WTC11 (cell line): ENCODE measurements at regions not wholly inside any gene's neighbourhood (a gene's known extent, or its start where the extent isn't known, plus 50 kb on each side); places are given as distances from the start of the nearest gene placed in this dataset.

Experiments
- ATAC-seq: fragments of 200-7000 bp; cut with Tn5 transposase; 2 replicates; pipeline ENCODE4 v1.10.0; 2021; ENCODE audit warnings: mild to moderate bottlenecking, moderate library complexity
- CTCF ChIA-PET: fragments of 300-600 bp; sonication (Branson Sonifier 250); formaldehyde crosslinking; loops from one replicate; lab custom pipeline; 2021; ENCODE audit warnings: antibody characterized with exemption; lab: Charles Lee
- POLR2A ChIA-PET: fragments of 350-600 bp; sonication (Branson Sonifier 250); formaldehyde crosslinking; loops from one replicate; lab custom pipeline; 2021; ENCODE audit warnings: antibody characterized with exemption; lab: Charles Lee
- DNase-seq: peaks from one replicate; pipeline ENCODE4 v3.0.0; 2021; ENCODE audit warnings: low spot score
- H3K27ac Mint-ChIP-seq: 2 replicates; pipeline ENCODE4 v1.8.0; 2021; ENCODE audit warnings: mixed read lengths
- H3K27me3 Mint-ChIP-seq: 2 replicates; pipeline ENCODE4 v1.8.0; 2021; ENCODE audit warnings: low read depth, mild to moderate bottlenecking, moderate library complexity, mixed read lengths
- H3K36me3 Mint-ChIP-seq: 2 replicates; pipeline ENCODE4 v1.8.0; 2021; ENCODE audit warnings: mixed read lengths
- H3K4me1 Mint-ChIP-seq: 2 replicates; pipeline ENCODE4 v1.8.0; 2022; ENCODE audit warnings: mixed read lengths
- H3K4me3 Mint-ChIP-seq: 2 replicates; pipeline ENCODE4 v1.8.0; 2021; ENCODE audit warnings: mild to moderate bottlenecking, moderate library complexity, mixed read lengths
- H3K9me3 Mint-ChIP-seq: 2 replicates; pipeline ENCODE4 v1.8.0; 2021; ENCODE audit warnings: mixed read lengths
- AFF4 ChIP-seq: sonication (generic); formaldehyde crosslinking; IDR thresholded peaks from 2 replicates; pipeline ENCODE4 v1.8.1; 2023; ENCODE audit warnings: mild to moderate bottlenecking, missing genetic modification reagents, borderline replicate concordance
- ARID4B ChIP-seq: sonication (generic); formaldehyde crosslinking; IDR thresholded peaks from 2 replicates; pipeline ENCODE4 v1.8.0; 2023; ENCODE audit warnings: missing genetic modification reagents, mild to moderate bottlenecking, borderline replicate concordance
- ATF3 ChIP-seq: sonication (generic); formaldehyde crosslinking; conservative IDR thresholded peaks from 2 replicates; pipeline ENCODE4 v1.8.1; 2022; ENCODE audit warnings: mild to moderate bottlenecking, missing genetic modification reagents
- E2F5 ChIP-seq: sonication (generic); formaldehyde crosslinking; IDR thresholded peaks from 2 replicates; pipeline ENCODE4 v1.8.1; 2022; ENCODE audit warnings: mild to moderate bottlenecking, moderate library complexity, missing genetic modification reagents
- ELF4 ChIP-seq: sonication (generic); formaldehyde crosslinking; IDR thresholded peaks from 2 replicates; pipeline ENCODE4 v1.8.1; 2022; ENCODE audit warnings: low read depth, mild to moderate bottlenecking, moderate library complexity, missing genetic modification reagents
- FOXP4 ChIP-seq: sonication (generic); formaldehyde crosslinking; IDR thresholded peaks from 2 replicates; pipeline ENCODE4 v1.8.0; 2022; ENCODE audit warnings: mild to moderate bottlenecking, missing genetic modification reagents
- GRHL2 ChIP-seq: fragments of 250-450 bp; sonication (Bioruptor Pico); IDR thresholded peaks from 2 replicates; pipeline ENCODE4 v1.8.0; 2022; ENCODE audit warnings: mild to moderate bottlenecking, moderate library complexity; ENCODE audit not compliant: insufficient replicate concordance, severe bottlenecking
- JUN ChIP-seq: sonication (generic); formaldehyde crosslinking; IDR thresholded peaks from 2 replicates; pipeline ENCODE4 v1.8.0; 2023; ENCODE audit warnings: mild to moderate bottlenecking, missing genetic modification reagents
- MXD4 ChIP-seq: fragments of 250-450 bp; sonication (Bioruptor Pico); IDR thresholded peaks from 2 replicates; pipeline ENCODE4 v1.8.0; 2021; ENCODE audit warnings: mild to moderate bottlenecking, moderate library complexity, borderline replicate concordance
- NR3C1 ChIP-seq: sonication (generic); formaldehyde crosslinking; conservative IDR thresholded peaks from 2 replicates; pipeline ENCODE4 v1.8.1; 2023; ENCODE audit warnings: low read depth, mild to moderate bottlenecking, missing genetic modification reagents
- PRDM15 ChIP-seq: sonication (generic); formaldehyde crosslinking; IDR thresholded peaks from 2 replicates; pipeline ENCODE4 v1.8.0; 2022; ENCODE audit warnings: missing genetic modification reagents
- RORB ChIP-seq: fragments of 250-450 bp; sonication (Bioruptor Pico); IDR thresholded peaks from 2 replicates; pipeline ENCODE4 v1.9.0; 2021; ENCODE audit warnings: mild to moderate bottlenecking
- USF1 ChIP-seq: sonication (generic); formaldehyde crosslinking; IDR thresholded peaks from 2 replicates; pipeline ENCODE4 v1.8.0; 2022; ENCODE audit warnings: mild to moderate bottlenecking, missing genetic modification reagents
- ZNF232 ChIP-seq: sonication (generic); formaldehyde crosslinking; IDR thresholded peaks from 2 replicates; pipeline ENCODE4 v1.8.0; 2022; ENCODE audit warnings: mild to moderate bottlenecking, missing genetic modification reagents
- ZNF281 ChIP-seq: sonication (generic); formaldehyde crosslinking; IDR thresholded peaks from 2 replicates; pipeline ENCODE4 v1.8.0; 2023; ENCODE audit warnings: mild to moderate bottlenecking, missing genetic modification reagents
- ZNF423 ChIP-seq: fragments of 250-450 bp; sonication (Bioruptor Pico); IDR thresholded peaks from 2 replicates; pipeline ENCODE4 v2.1.2; 2022; ENCODE audit warnings: mild to moderate bottlenecking, moderate library complexity

GRCh38 chr6:21519642-21520041 lies 73.9 kb upstream of the SOX4 start:
- no peaks in the 10 kb centered on the region for H3K9me3 Mint-ChIP-seq
- H3K4me3 Mint-ChIP-seq, result no peak overlapping the region
- ATAC-seq (no peak), DNase-seq (no peak)
- H3K4me1 Mint-ChIP-seq, result peaks cover 12% of the 10 kb centered on the region
- H3K36me3 Mint-ChIP-seq, result no peaks in the 10 kb centered on the region
- no peak overlapping the region for H3K27ac Mint-ChIP-seq
- POLR2A ChIA-PET, result no interaction called here
- no peaks in the 10 kb centered on the region for H3K27me3 Mint-ChIP-seq
- CTCF ChIA-PET, result no interaction called here
- TF ChIP-seq PRDM15 (CRISPR knock-in tag), result no peak
- TF ChIP-seq FOXP4 (CRISPR knock-in tag), result no peak
- no peak for TF ChIP-seq ZNF423 (CRISPR knock-in tag)
- TF ChIP-seq NR3C1 (CRISPR knock-in tag), result no peak
- TF ChIP-seq MXD4 (CRISPR knock-in tag), result no peak
- no peak for TF ChIP-seq RORB
- TF ChIP-seq ATF3, result no peak
- TF ChIP-seq ARID4B (CRISPR knock-in tag), result no peak
- TF ChIP-seq JUN (CRISPR knock-in tag), result no peak
- TF ChIP-seq ELF4 (CRISPR knock-in tag), result no peak
- no peak for TF ChIP-seq AFF4 (CRISPR knock-in tag)
- no peak for TF ChIP-seq ZNF232 (CRISPR knock-in tag)
- no peak for TF ChIP-seq E2F5 (CRISPR knock-in tag)
- no peak for TF ChIP-seq ZNF281
- TF ChIP-seq GRHL2, result no peak
- TF ChIP-seq USF1 (CRISPR knock-in tag), result no peak
